Upper lobe of right lung (tissue), 1 donor: ENCODE measurements at regions not wholly inside any gene's neighbourhood (a gene's known extent, or its start where the extent isn't known, plus 50 kb on each side); places are given as distances from the start of the nearest gene placed in this dataset.

Experiments used
- ATAC-seq: fragments of 200-7000 bp; cut with Tn5 transposase; one replicate; pipeline ENCODE4 v1.9.1; 2020; ENCODE audit warnings: mild to moderate bottlenecking, moderate library complexity
- DNase-seq: peaks from one replicate; pipeline ENCODE4 v3.0.0-alpha.2; 2020
- H3K27ac ChIP-seq: fragments of 200-600 bp; one replicate; pipeline ENCODE4 v1.8.0; 2022
- H3K27me3 ChIP-seq: fragments of 200-600 bp; one replicate; pipeline ENCODE4 v1.8.0; 2022; ENCODE audit warnings: mild to moderate bottlenecking
- H3K36me3 ChIP-seq: fragments of 200-600 bp; one replicate; pipeline ENCODE4 v1.8.0; 2022
- H3K4me1 ChIP-seq: fragments of 200-600 bp; one replicate; pipeline ENCODE4 v1.8.0; 2022
- H3K4me3 ChIP-seq: fragments of 200-600 bp; one replicate; pipeline ENCODE4 v1.8.0; 2022; ENCODE audit warnings: mild to moderate bottlenecking
- H3K9me3 ChIP-seq: fragments of 200-600 bp; one replicate; pipeline ENCODE4 v1.8.0; 2022
- intact Hi-C: fragments of 100-400 bp; cut with DNase I; formaldehyde crosslinking; loops from one replicate; pipeline ENCODE4 v1.11.0; 2022
- TF ChIP-seq, protein P1 (sequence below): fragments of 200-600 bp; IDR thresholded peaks from one replicate; pipeline ENCODE4 v1.8.0; 2022; ENCODE audit warnings: antibody characterized with exemption
- donor health status: DM: no; HTN: yes; CAD: no; lungs with severe emphysema.

GRCh38 chr7:69172357-69173077 lies 425.8 kb upstream of the AUTS2 start:
- no peak for ATAC-seq

GRCh38 chr7:69173341-69173740 lies 424.9 kb upstream of the AUTS2 start:
- TF ChIP-seq, protein P1, sequence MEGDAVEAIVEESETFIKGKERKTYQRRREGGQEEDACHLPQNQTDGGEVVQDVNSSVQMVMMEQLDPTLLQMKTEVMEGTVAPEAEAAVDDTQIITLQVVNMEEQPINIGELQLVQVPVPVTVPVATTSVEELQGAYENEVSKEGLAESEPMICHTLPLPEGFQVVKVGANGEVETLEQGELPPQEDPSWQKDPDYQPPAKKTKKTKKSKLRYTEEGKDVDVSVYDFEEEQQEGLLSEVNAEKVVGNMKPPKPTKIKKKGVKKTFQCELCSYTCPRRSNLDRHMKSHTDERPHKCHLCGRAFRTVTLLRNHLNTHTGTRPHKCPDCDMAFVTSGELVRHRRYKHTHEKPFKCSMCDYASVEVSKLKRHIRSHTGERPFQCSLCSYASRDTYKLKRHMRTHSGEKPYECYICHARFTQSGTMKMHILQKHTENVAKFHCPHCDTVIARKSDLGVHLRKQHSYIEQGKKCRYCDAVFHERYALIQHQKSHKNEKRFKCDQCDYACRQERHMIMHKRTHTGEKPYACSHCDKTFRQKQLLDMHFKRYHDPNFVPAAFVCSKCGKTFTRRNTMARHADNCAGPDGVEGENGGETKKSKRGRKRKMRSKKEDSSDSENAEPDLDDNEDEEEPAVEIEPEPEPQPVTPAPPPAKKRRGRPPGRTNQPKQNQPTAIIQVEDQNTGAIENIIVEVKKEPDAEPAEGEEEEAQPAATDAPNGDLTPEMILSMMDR = no peak
- Histone ChIP-seq H3K27me3 (no peaks in the 10 kb centered on the region), H3K27ac (no peak overlapping the region), H3K4me3 (no peak overlapping the region), H3K36me3 (no peaks in the 10 kb centered on the region), H3K4me1 (no peaks in the 10 kb centered on the region), H3K9me3 (no peaks in the 10 kb centered on the region)
- DNase-seq = no peak
- ATAC-seq = no peak
- intact Hi-C loops = no loop called here

More at GRCh38 chr7:69172357-69173077, 425.8 kb upstream of the AUTS2 start:
- H3K4me3 ChIP-seq = no peak overlapping the region
- H3K36me3 ChIP-seq = no peaks in the 10 kb centered on the region
- H3K9me3 ChIP-seq = no peaks in the 10 kb centered on the region
- intact Hi-C loops = no loop called here
- no peak for DNase-seq
- no peak overlapping the region for H3K27ac ChIP-seq
- no peaks in the 10 kb centered on the region for H3K27me3 ChIP-seq
- H3K4me1 ChIP-seq = no peaks in the 10 kb centered on the region
- TF ChIP-seq, protein P1 = no peak

- intact Hi-C loops = no loop called here
- DNase-seq = no peak
- H3K4me3 ChIP-seq = no peak overlapping the region
- ATAC-seq = no peak
- H3K9me3 ChIP-seq = no peaks in the 10 kb centered on the region
- H3K27ac ChIP-seq = no peak overlapping the region
- no peaks in the 10 kb centered on the region for H3K27me3 ChIP-seq
- no peaks in the 10 kb centered on the region for H3K4me1 ChIP-seq
- no peaks in the 10 kb centered on the region for H3K36me3 ChIP-seq
- TF ChIP-seq, protein P1 = no peak
Observed at GRCh38 chr7:69173846-69174245, 424.4 kb upstream of the AUTS2 start.

GRCh38 chr7:69176841-69177240 lies 421.4 kb upstream of the AUTS2 start:
- Histone ChIP-seq H3K36me3 (no peaks in the 10 kb centered on the region), H3K27ac (no peak overlapping the region), H3K4me1 (no peaks in the 10 kb centered on the region), H3K9me3 (no peaks in the 10 kb centered on the region), H3K27me3 (no peaks in the 10 kb centered on the region), H3K4me3 (no peak overlapping the region)
- intact Hi-C loops = no loop called here
- TF ChIP-seq, protein P1 = no peak
- no peak for ATAC-seq
- no peak for DNase-seq

- no peak overlapping the region for H3K27ac ChIP-seq
- H3K9me3 ChIP-seq = no peaks in the 10 kb centered on the region
- ATAC-seq (no peak), DNase-seq (no peak)
- no peaks in the 10 kb centered on the region for H3K36me3 ChIP-seq
- TF ChIP-seq, protein P1 = no peak
- intact Hi-C loops = no loop called here
- H3K27me3 ChIP-seq = no peaks in the 10 kb centered on the region
- H3K4me1 ChIP-seq = no peaks in the 10 kb centered on the region
- H3K4me3 ChIP-seq = no peak overlapping the region
Observed at GRCh38 chr7:69177461-69177861, 420.8 kb upstream of the AUTS2 start.
